ENCODE measurements at regions not wholly inside any gene's neighbourhood (a gene's known extent, or its start where the extent isn't known, plus 50 kb on each side); places are given as distances from the start of the nearest gene placed in this dataset.

GRCh38 chr9:79208791-79209396 is 362.9 kb upstream of the TLE4 start:
- H3K4me2 ChIP-seq (ENCODE audit: low read length): no peak overlapping the region
- H3K79me2 ChIP-seq: no peaks in the 10 kb centered on the region
- no peak overlapping the region for H3K27ac ChIP-seq
- TF ChIP-seq CTCF (IDR thresholded peaks at IDR 0.05): no peak
- no peak overlapping the region for H3K9ac ChIP-seq
- no peaks in the 10 kb centered on the region for H3K27me3 ChIP-seq (ENCODE audit: control insufficient read depth, insufficient read depth, low read length)
- no peaks in the 10 kb centered on the region for H3K4me1 ChIP-seq
- H3K36me3 ChIP-seq (ENCODE audit: control insufficient read depth, insufficient read depth, low read length): no peaks in the 10 kb centered on the region
- H3K9me3 ChIP-seq (ENCODE audit: control insufficient read depth, low read length): no peaks in the 10 kb centered on the region
- H2AFZ ChIP-seq: no peak overlapping the region
- no peak overlapping the region for H3K4me3 ChIP-seq (ENCODE audit: low read depth, low read length)

- H3K4me2 ChIP-seq (ENCODE audit: low read length): no peak overlapping the region
- no peak overlapping the region for H3K27ac ChIP-seq
- no peak overlapping the region for H3K9ac ChIP-seq
- no peaks in the 10 kb centered on the region for H3K27me3 ChIP-seq (ENCODE audit: control insufficient read depth, insufficient read depth, low read length)
- H2AFZ ChIP-seq: no peak overlapping the region
- H3K36me3 ChIP-seq (ENCODE audit: control insufficient read depth, insufficient read depth, low read length): no peaks in the 10 kb centered on the region
- no peak overlapping the region for H3K4me3 ChIP-seq (ENCODE audit: low read depth, low read length)
- no peak for TF ChIP-seq CTCF (IDR thresholded peaks at IDR 0.05)
- H3K79me2 ChIP-seq: no peaks in the 10 kb centered on the region
- H3K9me3 ChIP-seq (ENCODE audit: control insufficient read depth, low read length): no peaks in the 10 kb centered on the region
- H3K4me1 ChIP-seq: no peaks in the 10 kb centered on the region
Measured at GRCh38 chr9:79210541-79211243, 361.1 kb upstream of the TLE4 start.

DNA sequence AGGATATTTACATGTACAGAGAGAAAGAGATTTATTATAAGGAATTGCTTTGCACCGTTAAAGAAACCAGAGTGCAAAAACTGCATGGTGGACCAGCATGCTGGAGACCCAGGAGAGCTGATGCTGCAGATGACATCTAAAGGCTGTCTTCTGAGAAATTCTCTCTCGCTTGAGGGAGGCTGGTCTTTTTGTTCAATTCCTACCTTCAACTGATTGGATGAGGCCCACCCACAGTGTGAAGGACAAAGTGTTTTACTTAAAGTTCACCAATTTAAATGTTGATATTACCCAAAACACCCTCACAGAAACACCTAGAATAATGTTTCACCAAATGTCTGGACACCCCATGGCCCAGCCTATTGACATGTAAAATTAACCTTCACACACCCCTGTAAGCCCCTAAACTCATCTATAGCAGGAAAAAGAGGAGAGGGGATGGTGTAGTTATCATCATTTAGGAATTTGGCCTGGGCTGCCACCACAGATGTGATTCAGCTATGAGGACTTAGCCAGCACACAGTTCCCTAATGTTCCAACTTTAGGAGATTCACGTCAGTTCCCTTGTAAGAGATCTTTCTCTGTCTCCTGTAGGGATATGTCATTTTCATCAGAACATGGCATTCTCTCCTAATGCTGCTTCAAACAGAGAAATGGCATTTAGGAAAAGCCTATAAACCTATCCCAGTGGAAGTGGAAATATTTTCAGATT is 358.2 kb upstream of the TLE4 start:
- no peaks in the 10 kb centered on the region for H3K36me3 ChIP-seq (ENCODE audit: control insufficient read depth, insufficient read depth, low read length)
- TF ChIP-seq CTCF (IDR thresholded peaks at IDR 0.05): no peak
- H3K9me3 ChIP-seq (ENCODE audit: control insufficient read depth, low read length): no peaks in the 10 kb centered on the region
- no peak overlapping the region for H3K27ac ChIP-seq
- H3K4me1 ChIP-seq: no peaks in the 10 kb centered on the region
- no peak overlapping the region for H3K4me2 ChIP-seq (ENCODE audit: low read length)
- no peak overlapping the region for H3K9ac ChIP-seq
- H3K4me3 ChIP-seq (ENCODE audit: low read depth, low read length): no peak overlapping the region
- no peaks in the 10 kb centered on the region for H3K27me3 ChIP-seq (ENCODE audit: control insufficient read depth, insufficient read depth, low read length)
- no peak overlapping the region for H2AFZ ChIP-seq
- H3K79me2 ChIP-seq: no peaks in the 10 kb centered on the region

- Histone ChIP-seq H3K4me3 (ENCODE audit: low read depth, low read length) (no peak overlapping the region), H3K27me3 (ENCODE audit: control insufficient read depth, insufficient read depth, low read length) (no peaks in the 10 kb centered on the region), H3K27ac (no peak overlapping the region), H3K9me3 (ENCODE audit: control insufficient read depth, low read length) (no peaks in the 10 kb centered on the region), H3K9ac (no peak overlapping the region), H3K4me2 (ENCODE audit: low read length) (no peak overlapping the region), H3K36me3 (ENCODE audit: control insufficient read depth, insufficient read depth, low read length) (no peaks in the 10 kb centered on the region), H3K4me1 (no peaks in the 10 kb centered on the region), H3K79me2 (no peaks in the 10 kb centered on the region), H2AFZ (no peak overlapping the region)
- no peak for TF ChIP-seq CTCF (IDR thresholded peaks at IDR 0.05)
Measured at GRCh38 chr9:79215821-79216220, 355.9 kb upstream of the TLE4 start.
